IPS-15b (cell line): ENCODE measurements at regions not wholly inside any gene's neighbourhood (a gene's known extent, or its start where the extent isn't known, plus 50 kb on each side); places are given as distances from the start of the nearest gene placed in this dataset.
"Not testable (repeated sequence)": the region's sequence is repeated elsewhere in the genome, so short reads cannot be mapped to it uniquely, and the experiment has no call there.

ENCODE experiments used
- H3K27me3 ChIP-seq: one replicate; pipeline ENCODE4 v1.6.1; 2013; ENCODE audit warnings: low read length; ENCODE audit not compliant: control insufficient read depth, insufficient read depth
- H3K36me3 ChIP-seq: one replicate; pipeline ENCODE4 v1.6.1; 2013; ENCODE audit warnings: low read length; ENCODE audit not compliant: control insufficient read depth, insufficient read depth
- H3K4me1 ChIP-seq: one replicate; pipeline ENCODE4 v1.6.1; 2013; ENCODE audit warnings: mild to moderate bottlenecking, low read length; ENCODE audit not compliant: control insufficient read depth, insufficient read depth
- H3K4me3 ChIP-seq: one replicate; pipeline ENCODE4 v1.5.1; 2013; ENCODE audit warnings: low read depth, low read length
- H3K9ac ChIP-seq: one replicate; pipeline ENCODE4 v1.6.1; 2013; ENCODE audit warnings: low read depth, mild to moderate bottlenecking, low read length
- H3K9me3 ChIP-seq: one replicate; pipeline ENCODE4 v1.6.1; 2013; ENCODE audit warnings: mild to moderate bottlenecking, low read length; ENCODE audit not compliant: control insufficient read depth, insufficient read depth

GRCh38 chr3:163468531-163469335 lies 1609.6 kb downstream of the SI start:
- H3K4me3 ChIP-seq = no peak overlapping the region

GRCh38 chr3:163462446-163462845 lies 1615.8 kb downstream of the SI start:
- H3K4me1 ChIP-seq = no peaks in the 10 kb centered on the region
- no peak overlapping the region for H3K4me3 ChIP-seq
- H3K9ac ChIP-seq = no peak overlapping the region
- no peaks in the 10 kb centered on the region for H3K9me3 ChIP-seq
- no peaks in the 10 kb centered on the region for H3K36me3 ChIP-seq
- no peaks in the 10 kb centered on the region for H3K27me3 ChIP-seq

More at GRCh38 chr3:163468531-163469335, 1609.6 kb downstream of the SI start:
- H3K9ac ChIP-seq = no peak overlapping the region
- H3K36me3 ChIP-seq = no peaks in the 10 kb centered on the region
- no peaks in the 10 kb centered on the region for H3K9me3 ChIP-seq
- H3K4me1 ChIP-seq = no peaks in the 10 kb centered on the region
- no peaks in the 10 kb centered on the region for H3K27me3 ChIP-seq

- Histone ChIP-seq H3K9ac (no peak overlapping the region), H3K36me3 (no peaks in the 10 kb centered on the region), H3K4me3 (no peak overlapping the region), H3K9me3 (no peaks in the 10 kb centered on the region), H3K4me1 (no peaks in the 10 kb centered on the region), H3K27me3 (no peaks in the 10 kb centered on the region)
Measured at GRCh38 chr3:163450698-163451097, 1627.6 kb downstream of the SI start.

GRCh38 chr3:163438760-163439159 lies 1639.5 kb downstream of the SI start:
- no peak overlapping the region for H3K9ac ChIP-seq
- no peaks in the 10 kb centered on the region for H3K36me3 ChIP-seq
- no peaks in the 10 kb centered on the region for H3K9me3 ChIP-seq
- no peaks in the 10 kb centered on the region for H3K4me1 ChIP-seq
- no peaks in the 10 kb centered on the region for H3K27me3 ChIP-seq
- H3K4me3 ChIP-seq = no peak overlapping the region

- Histone ChIP-seq H3K27me3 (no peaks in the 10 kb centered on the region), H3K9me3 (no peaks in the 10 kb centered on the region), H3K4me3 (no peak overlapping the region), H3K4me1 (no peaks in the 10 kb centered on the region), H3K36me3 (no peaks in the 10 kb centered on the region), H3K9ac (no peak overlapping the region)
Measured at GRCh38 chr3:163422671-163423070, 1655.6 kb downstream of the SI start.

- Histone ChIP-seq H3K9me3 (no peaks in the 10 kb centered on the region), H3K36me3 (no peaks in the 10 kb centered on the region), H3K27me3 (no peaks in the 10 kb centered on the region), H3K4me1 (no peaks in the 10 kb centered on the region), H3K4me3 (no peak overlapping the region), H3K9ac (no peak overlapping the region)
Measured at GRCh38 chr3:163391407-163392181, 1686.7 kb downstream of the SI start.

- no peaks in the 10 kb centered on the region for H3K4me1 ChIP-seq
- no peaks in the 10 kb centered on the region for H3K36me3 ChIP-seq
- no peak overlapping the region for H3K4me3 ChIP-seq
- H3K9ac ChIP-seq = no peak overlapping the region
- H3K9me3 ChIP-seq = no peaks in the 10 kb centered on the region
- H3K27me3 ChIP-seq = no peaks in the 10 kb centered on the region
Measured at GRCh38 chr3:163384383-163384782, 1693.9 kb downstream of the SI start.

GRCh38 chr3:163382183-163382582 lies 1696.1 kb downstream of the SI start:
- no peaks in the 10 kb centered on the region for H3K36me3 ChIP-seq

GRCh38 chr3:163368168-163368567 lies 1710.1 kb downstream of the SI start:
- H3K27me3 ChIP-seq = no peaks in the 10 kb centered on the region
- no peak overlapping the region for H3K9ac ChIP-seq
- no peaks in the 10 kb centered on the region for H3K36me3 ChIP-seq
- H3K9me3 ChIP-seq = peaks cover 4% of the 10 kb centered on the region
- no peaks in the 10 kb centered on the region for H3K4me1 ChIP-seq
- H3K4me3 ChIP-seq = no peak overlapping the region

More at GRCh38 chr3:163382183-163382582, 1696.1 kb downstream of the SI start:
- Histone ChIP-seq H3K4me3 (no peak overlapping the region), H3K27me3 (no peaks in the 10 kb centered on the region), H3K9ac (no peak overlapping the region), H3K4me1 (no peaks in the 10 kb centered on the region), H3K9me3 (no peaks in the 10 kb centered on the region)

GRCh38 chr3:163364717-163365116 lies 1713.6 kb downstream of the SI start:
- Histone ChIP-seq H3K4me1 (no peaks in the 10 kb centered on the region), H3K4me3 (no peak overlapping the region), H3K27me3 (no peaks in the 10 kb centered on the region), H3K36me3 (no peaks in the 10 kb centered on the region), H3K9ac (no peak overlapping the region), H3K9me3 (peaks cover 4% of the 10 kb centered on the region)

GRCh38 chr3:163362151-163362550 lies 1716.1 kb downstream of the SI start:
- Histone ChIP-seq H3K9ac (no peak overlapping the region), H3K4me3 (no peak overlapping the region), H3K9me3 (no peaks in the 10 kb centered on the region), H3K36me3 (no peaks in the 10 kb centered on the region), H3K27me3 (no peaks in the 10 kb centered on the region), H3K4me1 (no peaks in the 10 kb centered on the region)

- not testable (repeated sequence) for H3K4me3 ChIP-seq, H3K36me3 ChIP-seq, H3K9ac ChIP-seq, H3K27me3 ChIP-seq, H3K4me1 ChIP-seq, H3K9me3 ChIP-seq
Measured at GRCh38 chr3:163361357-163361878, 1716.9 kb downstream of the SI start.
